Gastroesophageal sphincter (tissue), 3 donors: ENCODE measurements at regions not wholly inside any gene's neighbourhood (a gene's known extent, or its start where the extent isn't known, plus 50 kb on each side); places are given as distances from the start of the nearest gene placed in this dataset.

Experiments used
- CTCF ChIP-seq, 4 experiments: fragments of 200-600 bp in 2 of 4; fragments of 450-650 bp in 2 of 4; sonication (generic) in 1 of 4; IDR thresholded peaks; one replicate each; pipeline ENCODE4 v1.5.1; 2017 to 2019; ENCODE audit warnings: antibody characterized with exemption in 4 of 4, mild to moderate bottlenecking in 2 of 4, moderate library complexity in 2 of 4
- EP300 ChIP-seq: sonication (generic); formaldehyde crosslinking; IDR thresholded peaks from one replicate; pipeline ENCODE4 v1.6.1; 2017; ENCODE audit warnings: antibody characterized with exemption, mild to moderate bottlenecking
- POLR2A ChIP-seq, 2 donors: fragments of 450-650 bp; IDR thresholded peaks; one replicate each; pipeline ENCODE4 v1.6.1; 2017; ENCODE audit warnings: antibody characterized with exemption in 2 of 2, mild to moderate bottlenecking in 2 of 2, moderate library complexity in 1 of 2

GRCh38 chr2:161055289-161055688, 104.9 kb upstream of the TANK start:
- no peak for TF ChIP-seq POLR2A (IDR thresholded peaks at IDR 0.05)
- TF ChIP-seq CTCF (IDR thresholded peaks at IDR 0.05) = no peak
- TF ChIP-seq EP300 = no peak
